ENCODE measurements at regions not wholly inside any gene's neighbourhood (a gene's known extent, or its start where the extent isn't known, plus 50 kb on each side); places are given as distances from the start of the nearest gene placed in this dataset.

DNA sequence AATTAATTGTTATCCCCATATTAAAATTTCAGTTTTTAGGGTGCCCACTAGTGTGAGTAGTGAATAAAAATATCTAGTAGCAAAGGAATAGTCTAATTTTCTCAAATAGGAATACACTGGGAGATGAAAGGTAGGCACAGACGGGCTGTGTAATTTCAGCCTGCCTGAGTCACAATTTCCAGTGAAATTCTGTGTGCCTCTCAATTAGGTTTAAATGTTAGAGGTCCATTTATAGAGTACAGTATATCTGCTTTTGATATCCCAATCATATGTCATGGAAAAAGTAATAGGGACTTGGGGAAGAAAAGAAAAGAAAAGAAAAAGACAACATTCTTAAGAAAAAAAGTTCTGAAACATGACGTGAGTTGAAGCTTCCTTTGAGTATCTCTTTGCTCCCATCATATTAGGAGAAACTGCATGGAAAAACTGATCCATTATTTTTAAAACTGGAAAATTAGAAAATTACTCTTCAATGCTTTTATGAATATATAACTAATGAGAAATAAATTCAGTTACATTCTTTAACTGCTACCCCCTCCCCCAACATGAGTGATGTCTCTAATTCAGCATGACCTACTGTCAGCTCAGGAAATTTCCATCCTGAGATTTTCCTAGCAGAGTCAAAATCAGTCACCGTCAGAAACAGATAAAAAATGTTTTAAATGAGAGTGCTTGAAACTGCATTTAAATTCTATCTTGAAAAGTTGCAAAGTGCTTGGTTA lies 473.8 kb upstream of the HSF2 start:
- WGBS, 2 donors, result 79 to 81% methylated on average over 3 of the region's 3 CpGs
- Histone ChIP-seq H3K4me1 (peaks cover 0 to 11% of the 10 kb centered on the region in 2 donors), H3K27ac (no peak overlapping the region), H3K9me3 (no peaks in the 10 kb centered on the region), H3K4me3 (replicated peaks in 1 of 3) (no peak overlapping the region), H3K36me3 (no peaks in the 10 kb centered on the region), H3K27me3 (no peaks in the 10 kb centered on the region)
- no peak for DNase-seq
- intact Hi-C loops (cut with DNase I), result no loop called here
- TF ChIP-seq, protein P1, sequence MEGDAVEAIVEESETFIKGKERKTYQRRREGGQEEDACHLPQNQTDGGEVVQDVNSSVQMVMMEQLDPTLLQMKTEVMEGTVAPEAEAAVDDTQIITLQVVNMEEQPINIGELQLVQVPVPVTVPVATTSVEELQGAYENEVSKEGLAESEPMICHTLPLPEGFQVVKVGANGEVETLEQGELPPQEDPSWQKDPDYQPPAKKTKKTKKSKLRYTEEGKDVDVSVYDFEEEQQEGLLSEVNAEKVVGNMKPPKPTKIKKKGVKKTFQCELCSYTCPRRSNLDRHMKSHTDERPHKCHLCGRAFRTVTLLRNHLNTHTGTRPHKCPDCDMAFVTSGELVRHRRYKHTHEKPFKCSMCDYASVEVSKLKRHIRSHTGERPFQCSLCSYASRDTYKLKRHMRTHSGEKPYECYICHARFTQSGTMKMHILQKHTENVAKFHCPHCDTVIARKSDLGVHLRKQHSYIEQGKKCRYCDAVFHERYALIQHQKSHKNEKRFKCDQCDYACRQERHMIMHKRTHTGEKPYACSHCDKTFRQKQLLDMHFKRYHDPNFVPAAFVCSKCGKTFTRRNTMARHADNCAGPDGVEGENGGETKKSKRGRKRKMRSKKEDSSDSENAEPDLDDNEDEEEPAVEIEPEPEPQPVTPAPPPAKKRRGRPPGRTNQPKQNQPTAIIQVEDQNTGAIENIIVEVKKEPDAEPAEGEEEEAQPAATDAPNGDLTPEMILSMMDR (IDR thresholded peaks at IDR 0.05), result no peak
- no peak for TF ChIP-seq POLR2A (IDR thresholded peaks at IDR 0.05)

DNA sequence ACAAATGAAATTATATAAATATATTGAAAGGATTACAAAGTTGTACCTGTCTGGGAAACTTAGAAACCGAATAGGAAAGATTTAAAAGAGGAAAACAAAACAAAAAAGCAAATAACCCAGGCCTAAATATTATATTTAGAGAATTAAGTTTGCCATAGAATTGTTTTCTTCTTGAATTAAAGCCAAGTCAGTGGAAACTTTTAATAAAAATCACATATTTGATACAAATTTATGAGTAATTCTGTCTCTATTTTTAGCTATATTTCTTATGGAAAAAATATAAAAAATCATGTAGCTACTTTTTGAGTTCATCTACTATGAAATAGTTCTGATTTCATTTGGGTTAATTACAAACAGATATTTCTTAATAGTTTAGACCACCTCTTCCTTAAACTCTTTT lies 470.2 kb upstream of the HSF2 start:
- TF ChIP-seq, protein P1 (IDR thresholded peaks at IDR 0.05), result no peak
- TF ChIP-seq POLR2A (IDR thresholded peaks at IDR 0.05), result no peak
- intact Hi-C loops (cut with DNase I), result no loop called here
- Histone ChIP-seq H3K9me3 (no peaks in the 10 kb centered on the region), H3K4me1 (peaks cover 10 to 21% of the 10 kb centered on the region in 2 donors), H3K27ac (no peak overlapping the region), H3K4me3 (replicated peaks in 1 of 3) (no peak overlapping the region), H3K36me3 (no peaks in the 10 kb centered on the region), H3K27me3 (no peaks in the 10 kb centered on the region)
- DNase-seq, result no peak
- WGBS, 2 donors, result 74 to 85% methylated on average over 1 of the region's 1 CpG

DNA sequence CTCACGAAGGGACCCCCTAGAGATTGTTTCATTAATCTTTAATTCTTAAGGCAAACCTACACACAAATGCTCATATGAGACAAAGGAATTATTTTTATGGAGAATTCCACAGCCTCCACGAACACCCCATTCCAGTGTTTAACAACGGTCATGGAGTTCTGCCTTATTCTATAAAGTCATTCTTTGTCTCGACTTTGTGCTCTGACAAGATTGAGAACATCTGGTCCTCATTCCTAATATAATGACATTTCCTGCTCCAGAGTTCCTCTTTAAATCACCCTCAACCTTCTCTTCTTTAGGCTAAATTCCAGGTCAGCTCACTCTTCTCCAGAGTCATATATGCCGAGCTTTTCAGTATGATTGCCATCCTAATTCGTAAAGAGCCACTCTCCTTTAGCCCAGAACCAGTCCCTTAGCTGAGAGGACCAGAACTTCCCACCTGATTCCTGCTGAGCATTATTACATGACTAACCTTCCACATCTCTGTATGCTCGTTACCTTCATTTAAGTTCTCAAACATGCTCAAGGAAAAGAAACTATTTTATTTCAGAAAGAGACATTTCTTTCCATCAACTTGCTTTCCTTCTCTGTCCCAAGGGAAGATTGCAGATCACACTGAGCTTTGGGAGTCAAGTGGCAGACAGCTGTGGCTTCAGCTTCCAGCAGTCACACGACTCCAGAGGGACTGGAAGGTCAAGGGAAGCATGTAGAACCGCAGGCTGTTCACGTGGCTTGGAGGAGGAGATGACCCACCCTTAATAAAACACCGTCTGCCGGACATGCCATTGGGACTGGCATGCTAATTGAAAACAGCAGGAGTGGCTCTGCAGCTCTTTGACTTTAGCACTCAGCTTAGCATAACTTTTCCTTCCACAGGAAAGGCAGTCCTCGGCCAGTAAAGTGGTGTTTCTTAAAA lies 467.1 kb upstream of the HSF2 start:
- H3K9me3 ChIP-seq, result no peaks in the 10 kb centered on the region
- no peak for TF ChIP-seq POLR2A (IDR thresholded peaks at IDR 0.05)
- TF ChIP-seq, protein P1 (IDR thresholded peaks at IDR 0.05), result no peak
- H3K4me3 ChIP-seq (replicated peaks in 1 of 3), result no peak overlapping the region
- no peaks in the 10 kb centered on the region for H3K36me3 ChIP-seq
- DNase-seq, result peak; percentile 66 to 72
- intact Hi-C loops (cut with DNase I), result no loop called here
- no peaks in the 10 kb centered on the region for H3K27me3 ChIP-seq
- H3K4me1 ChIP-seq, result peaks cover 10% of the 10 kb centered on the region in 2 donors
- peak overlapping the region in 2 of 3 donors; percentile 32 to 52 for H3K27ac ChIP-seq
- WGBS, 2 donors, result 44 to 46% methylated on average over 13 of the region's 13 CpGs

DNA sequence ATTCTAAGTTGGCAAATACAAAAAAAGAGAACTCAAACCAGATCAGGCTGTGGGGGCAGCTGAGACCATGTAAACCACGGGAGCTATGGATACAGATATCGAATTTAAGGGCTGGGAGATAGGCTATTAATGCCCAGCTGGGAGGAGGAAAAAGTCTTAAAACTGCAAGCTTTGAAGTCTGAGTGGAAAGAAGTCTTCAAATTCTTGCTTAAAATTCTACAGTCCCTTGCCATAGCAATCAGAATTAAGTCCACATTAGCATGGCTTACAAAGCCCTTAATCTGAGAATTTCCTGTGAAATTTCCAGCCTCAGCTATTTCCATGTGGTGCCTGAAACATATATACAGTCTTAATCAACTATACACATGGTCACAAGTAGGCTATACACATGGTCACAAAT lies 465.0 kb upstream of the HSF2 start:
- TF ChIP-seq, protein P1 (IDR thresholded peaks at IDR 0.05), result no peak
- TF ChIP-seq POLR2A (IDR thresholded peaks at IDR 0.05), result no peak
- no peak overlapping the region for H3K4me3 ChIP-seq (replicated peaks in 1 of 3)
- H3K27me3 ChIP-seq, result no peaks in the 10 kb centered on the region
- 87 to 90% methylated on average over 2 of the region's 2 CpGs for WGBS, 2 donors
- H3K9me3 ChIP-seq, result no peaks in the 10 kb centered on the region
- intact Hi-C loops (cut with DNase I), result no loop called here
- no peak for DNase-seq
- H3K4me1 ChIP-seq, result peaks cover 10% of the 10 kb centered on the region in 2 donors
- no peaks in the 10 kb centered on the region for H3K36me3 ChIP-seq
- H3K27ac ChIP-seq, result no peak overlapping the region

DNA sequence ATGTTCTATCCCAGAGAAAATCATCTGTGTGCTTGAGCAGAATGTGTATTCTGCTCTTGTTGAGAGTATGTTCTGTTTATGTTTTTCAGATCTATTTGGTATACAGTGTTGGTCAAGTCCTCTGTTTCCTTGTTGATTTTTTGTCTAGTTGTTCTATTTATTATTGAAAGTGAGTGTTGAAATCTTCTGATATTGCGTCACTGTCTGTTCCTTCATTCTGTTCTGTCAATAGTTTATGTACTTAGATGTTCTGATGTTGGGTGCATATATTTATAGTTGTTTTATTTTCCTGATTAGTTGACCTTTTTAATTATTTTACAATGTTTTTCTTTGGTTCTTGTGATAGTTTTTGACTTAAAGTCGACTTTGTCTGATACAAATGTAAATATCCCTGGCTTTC lies 458.7 kb upstream of the HSF2 start:
- WGBS, 2 donors, result 91 to 92% methylated on average over 2 of the region's 2 CpGs
- no peaks in the 10 kb centered on the region for H3K4me1 ChIP-seq

More for the DNA sequence above, 458.7 kb upstream of the HSF2 start:
- H3K9me3 ChIP-seq, result no peaks in the 10 kb centered on the region
- TF ChIP-seq POLR2A (IDR thresholded peaks at IDR 0.05), result no peak
- TF ChIP-seq, protein P1 (IDR thresholded peaks at IDR 0.05), result no peak
- H3K36me3 ChIP-seq, result no peaks in the 10 kb centered on the region
- H3K4me3 ChIP-seq (replicated peaks in 1 of 3), result no peak overlapping the region
- intact Hi-C loops (cut with DNase I), result no loop called here
- DNase-seq, result no peak
- H3K27me3 ChIP-seq, result no peaks in the 10 kb centered on the region
- no peak overlapping the region for H3K27ac ChIP-seq

All from thyroid gland (tissue), 4 donors.